Osteocyte (in vitro differentiated cells): ENCODE measurements at regions not wholly inside any gene's neighbourhood (a gene's known extent, or its start where the extent isn't known, plus 50 kb on each side); places are given as distances from the start of the nearest gene placed in this dataset.

Experiments
- DNase-seq: peaks from one replicate; pipeline ENCODE4 v3.0.0; 2021; ENCODE audit warnings: mixed read lengths; ENCODE audit not compliant: unreplicated experiment; ENCODE audit errors: extremely low spot score
- H3K27ac Mint-ChIP-seq: one replicate; pipeline ENCODE4 v1.8.0; 2021; ENCODE audit warnings: mild to moderate bottlenecking, mixed read lengths; ENCODE audit not compliant: unreplicated experiment
- H3K27me3 Mint-ChIP-seq: one replicate; pipeline ENCODE4 v1.8.0; 2021; ENCODE audit warnings: mixed read lengths; ENCODE audit not compliant: unreplicated experiment
- H3K36me3 Mint-ChIP-seq: one replicate; pipeline ENCODE4 v1.8.0; 2021; ENCODE audit warnings: mixed read lengths; ENCODE audit not compliant: unreplicated experiment
- H3K4me1 Mint-ChIP-seq: one replicate; pipeline ENCODE4 v1.8.0; 2021; ENCODE audit warnings: mixed read lengths; ENCODE audit not compliant: unreplicated experiment
- H3K4me3 Mint-ChIP-seq: one replicate; pipeline ENCODE4 v1.8.0; 2021; ENCODE audit warnings: mild to moderate bottlenecking, moderate library complexity, mixed read lengths; ENCODE audit not compliant: unreplicated experiment
- H3K9me3 Mint-ChIP-seq: one replicate; pipeline ENCODE4 v1.8.0; 2021; ENCODE audit warnings: mixed read lengths; ENCODE audit not compliant: unreplicated experiment
- TF ChIP-seq, protein P1 (sequence below): fragments of 200-600 bp; sonication (generic); IDR thresholded peaks from 2 replicates; pipeline ENCODE4 v1.5.0; 2021; ENCODE audit warnings: antibody characterized with exemption, mild to moderate bottlenecking, moderate library complexity

DNA sequence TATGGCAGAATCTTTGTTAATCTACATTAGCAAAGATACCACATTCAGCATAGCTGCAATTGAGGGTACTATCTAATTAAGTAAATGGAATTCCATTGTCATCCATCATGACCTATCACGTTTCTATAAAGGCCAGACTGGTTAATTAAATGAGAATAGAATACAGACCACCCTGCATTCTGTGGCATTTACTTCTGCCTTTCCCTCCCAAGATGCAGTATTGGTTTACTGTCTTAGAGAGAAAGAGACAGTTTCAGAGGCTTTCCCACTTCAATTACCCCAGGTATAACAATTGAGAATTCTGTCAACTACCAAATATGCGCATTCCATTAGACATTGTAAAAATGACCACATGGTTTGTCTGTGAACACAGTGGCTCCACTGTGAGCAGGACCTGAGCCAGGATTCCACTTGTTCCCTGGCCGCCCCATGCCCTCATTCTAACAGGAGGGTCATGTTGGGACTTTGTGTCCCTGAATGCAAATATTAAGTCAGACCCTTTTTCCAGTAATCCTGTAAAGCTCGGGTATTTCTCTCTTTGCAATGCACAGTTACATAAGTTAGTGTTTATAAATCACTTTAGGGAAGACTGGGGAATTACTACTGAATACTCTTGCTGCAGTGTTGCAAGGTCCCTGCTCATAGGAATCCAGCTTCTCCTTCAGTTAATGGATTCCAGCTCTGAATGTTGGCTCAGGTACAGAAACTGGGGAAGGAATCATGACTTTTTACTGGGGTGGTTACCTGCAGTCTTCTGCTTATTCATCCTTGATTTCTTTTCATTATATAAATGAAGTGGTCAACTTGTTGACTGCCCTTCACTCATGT lies 261.0 kb downstream of the PDGFC start:
- no peak for DNase-seq
- Mint-ChIP-seq H3K9me3 (no peaks in the 10 kb centered on the region), H3K4me1 (peaks cover 2% of the 10 kb centered on the region), H3K4me3 (no peak overlapping the region), H3K27ac (no peak overlapping the region), H3K36me3 (no peaks in the 10 kb centered on the region), H3K27me3 (no peaks in the 10 kb centered on the region)
- TF ChIP-seq, protein P1, sequence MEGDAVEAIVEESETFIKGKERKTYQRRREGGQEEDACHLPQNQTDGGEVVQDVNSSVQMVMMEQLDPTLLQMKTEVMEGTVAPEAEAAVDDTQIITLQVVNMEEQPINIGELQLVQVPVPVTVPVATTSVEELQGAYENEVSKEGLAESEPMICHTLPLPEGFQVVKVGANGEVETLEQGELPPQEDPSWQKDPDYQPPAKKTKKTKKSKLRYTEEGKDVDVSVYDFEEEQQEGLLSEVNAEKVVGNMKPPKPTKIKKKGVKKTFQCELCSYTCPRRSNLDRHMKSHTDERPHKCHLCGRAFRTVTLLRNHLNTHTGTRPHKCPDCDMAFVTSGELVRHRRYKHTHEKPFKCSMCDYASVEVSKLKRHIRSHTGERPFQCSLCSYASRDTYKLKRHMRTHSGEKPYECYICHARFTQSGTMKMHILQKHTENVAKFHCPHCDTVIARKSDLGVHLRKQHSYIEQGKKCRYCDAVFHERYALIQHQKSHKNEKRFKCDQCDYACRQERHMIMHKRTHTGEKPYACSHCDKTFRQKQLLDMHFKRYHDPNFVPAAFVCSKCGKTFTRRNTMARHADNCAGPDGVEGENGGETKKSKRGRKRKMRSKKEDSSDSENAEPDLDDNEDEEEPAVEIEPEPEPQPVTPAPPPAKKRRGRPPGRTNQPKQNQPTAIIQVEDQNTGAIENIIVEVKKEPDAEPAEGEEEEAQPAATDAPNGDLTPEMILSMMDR: no peak

DNA sequence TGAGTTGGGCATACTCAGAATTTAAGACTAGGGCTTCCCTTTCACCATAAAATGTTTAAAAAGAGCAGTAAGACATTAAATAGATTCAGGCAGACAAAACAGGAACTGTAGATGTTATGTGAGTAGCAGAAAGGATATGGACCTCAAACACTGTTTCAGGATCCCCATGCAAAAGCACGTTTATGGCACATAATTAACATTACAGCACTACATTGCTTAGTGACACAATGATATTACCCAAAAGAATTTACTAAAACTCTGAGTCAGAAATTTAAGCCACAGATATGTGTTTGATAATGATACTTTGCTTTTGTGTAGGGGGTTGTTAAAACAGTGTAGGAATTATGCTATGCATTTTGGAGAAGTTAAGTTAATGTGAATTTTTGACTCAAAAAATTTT lies 266.3 kb downstream of the PDGFC start:
- no peak overlapping the region for H3K4me3 Mint-ChIP-seq
- no peak for DNase-seq

GRCh38 chr4:156695163-156695562 lies 276.4 kb downstream of the PDGFC start:
- Mint-ChIP-seq H3K36me3 (no peaks in the 10 kb centered on the region), H3K27me3 (no peaks in the 10 kb centered on the region), H3K9me3 (no peaks in the 10 kb centered on the region), H3K27ac (no peak overlapping the region), H3K4me1 (peaks cover 8% of the 10 kb centered on the region), H3K4me3 (no peak overlapping the region)
- DNase-seq: no peak
- TF ChIP-seq, protein P1: no peak

More for the DNA sequence above, 266.3 kb downstream of the PDGFC start:
- H3K36me3 Mint-ChIP-seq: no peaks in the 10 kb centered on the region
- H3K4me1 Mint-ChIP-seq: peaks cover 8% of the 10 kb centered on the region
- no peak overlapping the region for H3K27ac Mint-ChIP-seq
- no peaks in the 10 kb centered on the region for H3K9me3 Mint-ChIP-seq
- H3K27me3 Mint-ChIP-seq: no peaks in the 10 kb centered on the region
- TF ChIP-seq, protein P1: no peak

GRCh38 chr4:156694413-156694812 lies 277.2 kb downstream of the PDGFC start:
- H3K4me3 Mint-ChIP-seq: no peak overlapping the region
- H3K27me3 Mint-ChIP-seq: no peaks in the 10 kb centered on the region
- no peak for DNase-seq
- no peaks in the 10 kb centered on the region for H3K9me3 Mint-ChIP-seq
- H3K4me1 Mint-ChIP-seq: peaks cover 8% of the 10 kb centered on the region
- H3K27ac Mint-ChIP-seq: no peak overlapping the region
- no peaks in the 10 kb centered on the region for H3K36me3 Mint-ChIP-seq
- TF ChIP-seq, protein P1: no peak

- Mint-ChIP-seq H3K27ac (no peak overlapping the region), H3K4me1 (peaks cover 8% of the 10 kb centered on the region), H3K36me3 (no peaks in the 10 kb centered on the region), H3K9me3 (no peaks in the 10 kb centered on the region), H3K4me3 (no peak overlapping the region), H3K27me3 (no peaks in the 10 kb centered on the region)
- DNase-seq: no peak
- TF ChIP-seq, protein P1: no peak
These were observed 278.0 kb downstream of the PDGFC start for GRCh38 chr4:156693557-156693956.
